ENCODE measurements at regions not wholly inside any gene's neighbourhood (a gene's known extent, or its start where the extent isn't known, plus 50 kb on each side); places are given as distances from the start of the nearest gene placed in this dataset.

DNA sequence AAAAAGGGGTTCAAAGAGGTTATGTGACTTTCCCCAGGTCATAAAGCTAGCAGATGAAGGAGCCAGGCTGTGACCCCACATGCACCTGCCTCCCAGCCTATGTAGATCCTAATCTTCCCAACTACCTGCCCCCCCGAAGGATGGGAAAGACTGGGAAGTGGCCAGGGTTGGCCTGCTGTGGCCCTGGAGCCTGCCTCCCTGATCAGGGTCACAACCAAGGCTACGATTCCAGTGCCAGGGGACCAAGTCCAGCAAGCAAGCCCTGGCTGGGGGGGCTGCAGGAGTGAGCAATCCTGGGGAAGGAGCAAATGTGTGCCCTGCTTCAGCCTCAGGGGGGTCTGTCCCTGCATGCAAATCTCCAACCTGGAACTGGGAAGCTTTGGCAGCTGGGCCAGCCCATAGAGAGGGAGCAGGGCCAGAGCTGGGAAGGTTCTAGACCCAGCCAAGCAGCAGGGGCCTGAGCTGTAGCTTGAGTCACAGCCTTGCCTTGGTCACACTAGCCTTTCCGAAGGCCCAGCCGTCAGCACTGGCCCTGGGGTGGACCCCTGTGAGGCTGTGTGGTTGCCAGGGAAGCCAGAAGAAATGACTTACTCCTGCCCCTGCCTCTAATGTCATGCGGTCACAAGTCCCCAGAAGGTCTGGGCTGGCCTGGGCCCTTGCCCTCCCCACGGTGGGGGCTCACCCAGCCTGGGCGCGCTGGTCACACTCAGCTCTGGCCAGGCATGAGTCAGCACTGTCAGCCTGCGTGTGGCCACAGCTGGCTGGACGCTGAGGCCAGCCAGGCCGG is 96.4 kb upstream of the ZMIZ1 start:
- TF ChIP-seq, protein P1, sequence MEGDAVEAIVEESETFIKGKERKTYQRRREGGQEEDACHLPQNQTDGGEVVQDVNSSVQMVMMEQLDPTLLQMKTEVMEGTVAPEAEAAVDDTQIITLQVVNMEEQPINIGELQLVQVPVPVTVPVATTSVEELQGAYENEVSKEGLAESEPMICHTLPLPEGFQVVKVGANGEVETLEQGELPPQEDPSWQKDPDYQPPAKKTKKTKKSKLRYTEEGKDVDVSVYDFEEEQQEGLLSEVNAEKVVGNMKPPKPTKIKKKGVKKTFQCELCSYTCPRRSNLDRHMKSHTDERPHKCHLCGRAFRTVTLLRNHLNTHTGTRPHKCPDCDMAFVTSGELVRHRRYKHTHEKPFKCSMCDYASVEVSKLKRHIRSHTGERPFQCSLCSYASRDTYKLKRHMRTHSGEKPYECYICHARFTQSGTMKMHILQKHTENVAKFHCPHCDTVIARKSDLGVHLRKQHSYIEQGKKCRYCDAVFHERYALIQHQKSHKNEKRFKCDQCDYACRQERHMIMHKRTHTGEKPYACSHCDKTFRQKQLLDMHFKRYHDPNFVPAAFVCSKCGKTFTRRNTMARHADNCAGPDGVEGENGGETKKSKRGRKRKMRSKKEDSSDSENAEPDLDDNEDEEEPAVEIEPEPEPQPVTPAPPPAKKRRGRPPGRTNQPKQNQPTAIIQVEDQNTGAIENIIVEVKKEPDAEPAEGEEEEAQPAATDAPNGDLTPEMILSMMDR (IDR thresholded peaks at IDR 0.05): peak in 1 of 5 experiments; percentile 8
- TF ChIP-seq POLR2A (IDR thresholded peaks at IDR 0.05) (no peak), EP300 (IDR thresholded peaks at IDR 0.05) (peak in 1 of 2 donors; percentile 89)

Measured in tibial nerve (tissue), 4 donors.